Lower leg skin (tissue), 3 donors: ENCODE measurements at regions not wholly inside any gene's neighbourhood (a gene's known extent, or its start where the extent isn't known, plus 50 kb on each side); places are given as distances from the start of the nearest gene placed in this dataset.

Experiments
- POLR2A ChIP-seq, 2 donors: fragments of 450-650 bp; IDR thresholded peaks; one replicate each; pipeline ENCODE4 v1.6.1; 2016 to 2017; ENCODE audit warnings: antibody characterized with exemption in 2 of 2, mild to moderate bottlenecking in 1 of 2, moderate library complexity in 1 of 2
- TF ChIP-seq, protein P1 (sequence below), 3 donors: fragments of 450-650 bp; IDR thresholded peaks; one replicate each; pipeline ENCODE4 v1.5.1; 2016; ENCODE audit warnings: antibody characterized with exemption in 3 of 3, mild to moderate bottlenecking in 3 of 3, moderate library complexity in 2 of 3

DNA sequence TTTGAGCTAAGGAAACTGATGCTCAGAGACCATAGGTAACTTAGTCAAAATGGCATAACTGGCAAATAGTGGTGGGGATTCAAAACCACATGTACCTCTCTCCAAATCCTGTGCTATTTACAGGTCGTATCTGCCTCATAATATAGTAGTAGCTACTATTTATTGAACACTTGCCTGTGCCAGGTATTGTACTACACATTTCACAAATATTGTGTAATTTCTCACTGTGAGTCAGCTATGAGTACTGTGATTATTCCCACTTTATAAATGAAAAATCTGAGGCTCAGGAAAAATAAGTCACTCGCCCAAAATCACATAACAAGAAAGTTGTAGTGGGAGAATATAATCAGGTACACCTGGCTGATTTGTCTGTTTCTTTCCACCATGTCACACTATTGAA, 199.8 kb upstream of the FAT3 start:
- TF ChIP-seq, protein P1, sequence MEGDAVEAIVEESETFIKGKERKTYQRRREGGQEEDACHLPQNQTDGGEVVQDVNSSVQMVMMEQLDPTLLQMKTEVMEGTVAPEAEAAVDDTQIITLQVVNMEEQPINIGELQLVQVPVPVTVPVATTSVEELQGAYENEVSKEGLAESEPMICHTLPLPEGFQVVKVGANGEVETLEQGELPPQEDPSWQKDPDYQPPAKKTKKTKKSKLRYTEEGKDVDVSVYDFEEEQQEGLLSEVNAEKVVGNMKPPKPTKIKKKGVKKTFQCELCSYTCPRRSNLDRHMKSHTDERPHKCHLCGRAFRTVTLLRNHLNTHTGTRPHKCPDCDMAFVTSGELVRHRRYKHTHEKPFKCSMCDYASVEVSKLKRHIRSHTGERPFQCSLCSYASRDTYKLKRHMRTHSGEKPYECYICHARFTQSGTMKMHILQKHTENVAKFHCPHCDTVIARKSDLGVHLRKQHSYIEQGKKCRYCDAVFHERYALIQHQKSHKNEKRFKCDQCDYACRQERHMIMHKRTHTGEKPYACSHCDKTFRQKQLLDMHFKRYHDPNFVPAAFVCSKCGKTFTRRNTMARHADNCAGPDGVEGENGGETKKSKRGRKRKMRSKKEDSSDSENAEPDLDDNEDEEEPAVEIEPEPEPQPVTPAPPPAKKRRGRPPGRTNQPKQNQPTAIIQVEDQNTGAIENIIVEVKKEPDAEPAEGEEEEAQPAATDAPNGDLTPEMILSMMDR (IDR thresholded peaks at IDR 0.05) = no peak
- TF ChIP-seq POLR2A (IDR thresholded peaks at IDR 0.05) = no peak
